Parathyroid adenoma (tissue), 2 donors: ENCODE measurements at regions not wholly inside any gene's neighbourhood (a gene's known extent, or its start where the extent isn't known, plus 50 kb on each side); places are given as distances from the start of the nearest gene placed in this dataset.

Source experiments
- H2AFZ ChIP-seq: fragments of 300-600 bp; sonication (generic); one replicate; pipeline ENCODE4 v1.7.0; 2017; ENCODE audit warnings: antibody characterized with exemption, mild to moderate bottlenecking
- H3K27ac ChIP-seq: fragments of 300-600 bp; sonication (generic); one replicate; pipeline ENCODE4 v1.7.0; 2017
- H3K27me3 ChIP-seq: fragments of 300-600 bp; sonication (generic); one replicate; pipeline ENCODE4 v1.7.0; 2017; ENCODE audit warnings: low read length; ENCODE audit not compliant: control insufficient read depth, insufficient read depth
- H3K36me3 ChIP-seq: fragments of 300-600 bp; sonication (generic); one replicate; pipeline ENCODE4 v1.7.0; 2017; ENCODE audit warnings: low read length; ENCODE audit not compliant: control insufficient read depth, insufficient read depth
- H3K4me1 ChIP-seq: fragments of 300-600 bp; sonication (generic); one replicate; pipeline ENCODE4 v1.7.0; 2017; ENCODE audit warnings: control low read depth
- H3K4me2 ChIP-seq: fragments of 300-600 bp; sonication (generic); one replicate; pipeline ENCODE4 v1.7.0; 2017; ENCODE audit warnings: low read length
- H3K4me3 ChIP-seq: fragments of 300-600 bp; sonication (generic); one replicate; pipeline ENCODE4 v1.7.0; 2017; ENCODE audit warnings: low read depth, low read length
- H3K79me2 ChIP-seq: fragments of 300-600 bp; sonication (generic); one replicate; pipeline ENCODE4 v1.7.0; 2017; ENCODE audit warnings: control low read depth
- H3K9ac ChIP-seq: fragments of 300-600 bp; sonication (generic); one replicate; pipeline ENCODE4 v1.7.0; 2017; ENCODE audit warnings: mild to moderate bottlenecking
- H3K9me3 ChIP-seq: fragments of 300-600 bp; sonication (generic); one replicate; pipeline ENCODE4 v1.7.0; 2017; ENCODE audit warnings: low read length; ENCODE audit not compliant: control insufficient read depth
- TF ChIP-seq, protein P1 (sequence below): fragments of 300-600 bp; sonication (generic); IDR thresholded peaks from one replicate; pipeline ENCODE4 v1.7.0; 2017; ENCODE audit warnings: antibody characterized with exemption, mild to moderate bottlenecking
- donor health status: primary hyperparathyroidism.

DNA sequence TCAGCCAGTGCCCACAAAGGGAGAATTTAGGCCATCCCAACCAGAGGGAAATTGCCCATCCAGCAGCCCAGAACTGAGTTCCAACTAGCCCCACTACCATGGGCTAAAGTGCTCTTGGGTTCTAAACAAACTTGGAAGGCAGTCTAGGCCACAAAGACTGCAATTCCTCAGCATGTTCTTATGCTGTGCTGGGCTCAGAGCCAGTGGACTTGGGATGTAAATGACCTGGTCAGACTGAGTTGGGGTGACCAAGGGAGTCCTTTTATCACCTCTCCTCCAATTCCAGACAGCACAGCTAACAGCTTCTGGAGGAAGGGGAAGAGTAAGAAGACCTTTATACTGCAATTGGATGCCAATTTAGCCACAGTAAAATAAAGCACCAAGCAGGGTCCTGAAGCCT, 607.2 kb upstream of the KCND2 start:
- TF ChIP-seq, protein P1, sequence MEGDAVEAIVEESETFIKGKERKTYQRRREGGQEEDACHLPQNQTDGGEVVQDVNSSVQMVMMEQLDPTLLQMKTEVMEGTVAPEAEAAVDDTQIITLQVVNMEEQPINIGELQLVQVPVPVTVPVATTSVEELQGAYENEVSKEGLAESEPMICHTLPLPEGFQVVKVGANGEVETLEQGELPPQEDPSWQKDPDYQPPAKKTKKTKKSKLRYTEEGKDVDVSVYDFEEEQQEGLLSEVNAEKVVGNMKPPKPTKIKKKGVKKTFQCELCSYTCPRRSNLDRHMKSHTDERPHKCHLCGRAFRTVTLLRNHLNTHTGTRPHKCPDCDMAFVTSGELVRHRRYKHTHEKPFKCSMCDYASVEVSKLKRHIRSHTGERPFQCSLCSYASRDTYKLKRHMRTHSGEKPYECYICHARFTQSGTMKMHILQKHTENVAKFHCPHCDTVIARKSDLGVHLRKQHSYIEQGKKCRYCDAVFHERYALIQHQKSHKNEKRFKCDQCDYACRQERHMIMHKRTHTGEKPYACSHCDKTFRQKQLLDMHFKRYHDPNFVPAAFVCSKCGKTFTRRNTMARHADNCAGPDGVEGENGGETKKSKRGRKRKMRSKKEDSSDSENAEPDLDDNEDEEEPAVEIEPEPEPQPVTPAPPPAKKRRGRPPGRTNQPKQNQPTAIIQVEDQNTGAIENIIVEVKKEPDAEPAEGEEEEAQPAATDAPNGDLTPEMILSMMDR = no peak

DNA sequence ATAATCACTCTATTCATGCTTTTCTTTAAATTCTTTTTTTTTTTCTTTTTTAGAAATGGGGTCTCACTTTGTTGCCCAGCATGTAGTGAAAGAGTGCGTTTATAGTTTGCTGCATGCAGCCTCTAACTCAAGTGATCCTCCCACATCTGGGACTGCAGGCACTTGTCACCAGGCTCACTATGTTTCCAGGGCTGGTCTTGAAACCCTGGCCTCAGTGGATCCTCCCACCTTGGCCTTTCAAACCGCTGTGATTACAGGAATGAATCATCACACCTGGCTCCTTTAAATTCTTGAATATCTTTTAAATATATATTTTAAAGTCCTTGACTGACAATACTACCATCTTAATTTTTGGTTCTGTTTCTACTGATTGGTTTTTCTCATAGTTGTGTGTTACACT, 591.6 kb upstream of the KCND2 start:
- Histone ChIP-seq H3K4me1 (no peaks in the 10 kb centered on the region), H2AFZ (no peak overlapping the region), H3K27ac (no peak overlapping the region), H3K36me3 (no peaks in the 10 kb centered on the region), H3K9ac (no peak overlapping the region), H3K4me3 (no peak overlapping the region), H3K4me2 (no peak overlapping the region), H3K9me3 (no peaks in the 10 kb centered on the region), H3K27me3 (no peaks in the 10 kb centered on the region), H3K79me2 (no peaks in the 10 kb centered on the region)
- TF ChIP-seq, protein P1 = no peak

More for the DNA sequence above, 607.2 kb upstream of the KCND2 start:
- no peak overlapping the region for H3K4me2 ChIP-seq
- H3K36me3 ChIP-seq = no peaks in the 10 kb centered on the region
- no peak overlapping the region for H2AFZ ChIP-seq
- no peak overlapping the region for H3K27ac ChIP-seq
- H3K9me3 ChIP-seq = no peaks in the 10 kb centered on the region
- no peaks in the 10 kb centered on the region for H3K27me3 ChIP-seq
- H3K4me3 ChIP-seq = no peak overlapping the region
- H3K79me2 ChIP-seq = no peaks in the 10 kb centered on the region
- no peak overlapping the region for H3K9ac ChIP-seq
- H3K4me1 ChIP-seq = no peaks in the 10 kb centered on the region

DNA sequence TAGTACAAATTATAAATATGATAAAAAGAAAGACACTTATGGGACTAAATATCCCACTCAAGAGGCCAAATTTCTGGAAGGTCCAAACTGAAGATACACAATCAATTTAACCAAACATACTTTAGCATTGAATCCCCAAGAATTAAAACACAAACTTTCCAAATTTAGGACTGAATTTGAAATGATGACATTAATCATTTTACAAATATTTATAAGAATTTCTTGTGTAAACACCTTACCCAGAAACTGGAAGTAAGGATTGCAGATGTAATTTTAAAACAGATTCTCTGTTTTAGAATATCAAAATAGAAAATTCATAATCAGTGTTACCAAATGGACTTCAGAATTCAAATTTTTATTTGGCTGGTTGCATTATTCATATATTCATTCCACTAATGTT, 588.2 kb upstream of the KCND2 start:
- Histone ChIP-seq H3K4me1 (no peaks in the 10 kb centered on the region), H3K4me2 (no peak overlapping the region), H3K4me3 (no peak overlapping the region), H3K9me3 (no peaks in the 10 kb centered on the region), H3K79me2 (no peaks in the 10 kb centered on the region), H3K9ac (no peak overlapping the region), H3K36me3 (no peaks in the 10 kb centered on the region), H2AFZ (no peak overlapping the region), H3K27me3 (no peaks in the 10 kb centered on the region), H3K27ac (no peak overlapping the region)
- TF ChIP-seq, protein P1 = no peak

DNA sequence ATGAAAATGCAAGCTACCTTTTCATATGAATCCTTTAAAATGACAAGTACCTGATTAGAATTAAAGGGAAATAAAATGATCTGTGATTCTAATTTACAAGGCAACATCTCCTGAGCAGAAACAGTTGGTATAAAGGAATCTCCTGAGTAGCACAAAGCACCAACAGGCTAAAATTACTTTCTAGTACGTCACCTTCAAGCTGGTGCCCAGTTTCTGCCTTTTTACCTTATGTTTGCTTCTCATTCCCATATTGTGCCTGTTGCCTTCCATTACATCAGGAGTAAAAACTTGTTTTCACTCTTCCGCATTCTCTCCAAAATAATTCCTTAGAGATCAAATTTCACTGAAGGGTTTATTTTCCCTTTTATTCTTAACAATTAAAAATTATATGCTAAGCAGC, 587.1 kb upstream of the KCND2 start:
- Histone ChIP-seq H3K36me3 (no peaks in the 10 kb centered on the region), H3K27ac (no peak overlapping the region), H3K79me2 (no peaks in the 10 kb centered on the region), H2AFZ (no peak overlapping the region), H3K4me2 (no peak overlapping the region), H3K9ac (no peak overlapping the region), H3K4me3 (no peak overlapping the region), H3K27me3 (no peaks in the 10 kb centered on the region), H3K9me3 (no peaks in the 10 kb centered on the region), H3K4me1 (no peaks in the 10 kb centered on the region)
- TF ChIP-seq, protein P1 = no peak

DNA sequence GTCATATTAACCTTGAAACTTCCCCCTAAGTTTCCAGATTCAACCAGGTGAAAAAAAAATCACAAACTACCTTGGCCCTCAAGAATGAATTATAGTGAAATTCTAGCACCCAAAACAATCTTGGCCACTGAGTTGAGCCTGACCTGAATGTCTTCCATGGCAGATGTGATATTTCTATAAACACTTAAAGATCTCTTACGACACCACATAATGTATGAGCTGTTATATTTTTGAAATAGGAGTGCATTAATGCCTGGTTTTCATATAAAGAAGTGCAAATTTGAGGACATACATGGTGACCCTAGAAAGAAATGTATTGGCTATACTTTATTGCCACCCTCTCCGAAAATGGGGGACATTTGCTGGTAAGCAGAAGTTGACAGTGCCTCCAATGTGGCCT, 584.1 kb upstream of the KCND2 start:
- Histone ChIP-seq H3K36me3 (no peaks in the 10 kb centered on the region), H3K4me2 (no peak overlapping the region), H3K27me3 (no peaks in the 10 kb centered on the region), H3K4me1 (no peaks in the 10 kb centered on the region), H3K79me2 (no peaks in the 10 kb centered on the region), H3K4me3 (no peak overlapping the region), H3K9me3 (no peaks in the 10 kb centered on the region), H3K9ac (no peak overlapping the region), H3K27ac (no peak overlapping the region), H2AFZ (no peak overlapping the region)
- TF ChIP-seq, protein P1 = no peak
